Hepatocyte (in vitro differentiated cells): ENCODE measurements at regions not wholly inside any gene's neighbourhood (a gene's known extent, or its start where the extent isn't known, plus 50 kb on each side); places are given as distances from the start of the nearest gene placed in this dataset.
"Not testable (repeated sequence)": the region's sequence is repeated elsewhere in the genome, so short reads cannot be mapped to it uniquely, and the experiment has no call there.

Experiments used
- DNase-seq: peaks from one replicate; pipeline ENCODE4 v3.0.0-alpha.2; 2016; ENCODE audit warnings: low spot score
- H2AFZ ChIP-seq: fragments of 200-600 bp; sonication (generic); 2 replicates; pipeline ENCODE4 v1.6.0; 2016; ENCODE audit warnings: antibody characterized with exemption, mild to moderate bottlenecking
- H3K27ac ChIP-seq: fragments of 200-600 bp; sonication (generic); 2 replicates; pipeline ENCODE4 v1.5.1; 2016; ENCODE audit warnings: mild to moderate bottlenecking
- H3K27me3 ChIP-seq: fragments of 200-600 bp; sonication (generic); 2 replicates; pipeline ENCODE4 v1.6.1; 2016
- H3K36me3 ChIP-seq: fragments of 200-600 bp; sonication (generic); replicated peaks from 2 replicates; pipeline ENCODE4 v1.5.1; 2016; ENCODE audit warnings: low read depth; ENCODE audit not compliant: insufficient read depth
- H3K4me1 ChIP-seq: fragments of 200-600 bp; sonication (generic); 2 replicates; pipeline ENCODE4 v1.5.1; 2016; ENCODE audit warnings: mild to moderate bottlenecking, moderate library complexity; ENCODE audit not compliant: insufficient read depth
- H3K4me2 ChIP-seq: fragments of 200-600 bp; sonication (generic); 2 replicates; pipeline ENCODE4 v1.6.0; 2016
- H3K4me3 ChIP-seq: fragments of 200-600 bp; sonication (generic); 2 replicates; pipeline ENCODE4 v1.5.1; 2016; ENCODE audit warnings: mild to moderate bottlenecking
- H3K79me2 ChIP-seq: fragments of 200-600 bp; sonication (generic); 2 replicates; pipeline ENCODE4 v1.6.0; 2017; ENCODE audit warnings: mild to moderate bottlenecking
- H3K9me2 ChIP-seq: fragments of 200-600 bp; sonication (generic); replicated peaks from 2 replicates; pipeline ENCODE4 v1.6.0; 2017; ENCODE audit warnings: mild to moderate bottlenecking; ENCODE audit not compliant: insufficient read depth
- H3K9me3 ChIP-seq: fragments of 200-600 bp; sonication (generic); 2 replicates; pipeline ENCODE4 v1.5.1; 2016; ENCODE audit warnings: low read depth, mild to moderate bottlenecking
- H4K20me1 ChIP-seq: fragments of 200-600 bp; sonication (generic); 2 replicates; pipeline ENCODE4 v1.6.0; 2016; ENCODE audit warnings: mild to moderate bottlenecking; ENCODE audit not compliant: insufficient read depth, poor library complexity, severe bottlenecking
- CTCF ChIP-seq: fragments of 200-600 bp; sonication (generic); IDR thresholded peaks from 2 replicates; pipeline ENCODE4 v1.5.1; 2016; ENCODE audit warnings: antibody characterized with exemption, mild to moderate bottlenecking; ENCODE audit not compliant: poor library complexity
- EZH2 ChIP-seq: fragments of 200-600 bp; sonication (generic); IDR thresholded peaks from 2 replicates; pipeline ENCODE4 v1.6.1; 2016; ENCODE audit warnings: antibody characterized with exemption, mild to moderate bottlenecking, borderline replicate concordance
- EZH2phosphoT487 ChIP-seq: fragments of 200-600 bp; sonication (generic); IDR thresholded peaks from one replicate; pipeline ENCODE4 v1.6.1; 2018; ENCODE audit warnings: antibody characterized with exemption, mild to moderate bottlenecking, low read depth, moderate library complexity; ENCODE audit not compliant: unreplicated experiment, severe bottlenecking
- WGBS: methylation state at CpG from one replicate; pipeline ENCODE4 v1.1.6; 2016; ENCODE audit warnings: low lambda C conversion rate; ENCODE audit errors: missing lambda C conversion rate; 5-methylcytosine and 5-hydroxymethylcytosine counted together

- no peaks in the 10 kb centered on the region for H3K4me1 ChIP-seq
- no peaks in the 10 kb centered on the region for H3K9me3 ChIP-seq
- H3K4me3 ChIP-seq, result no peak overlapping the region
- no peaks in the 10 kb centered on the region for H4K20me1 ChIP-seq
- no peaks in the 10 kb centered on the region for H3K36me3 ChIP-seq
- TF ChIP-seq EZH2phosphoT487 (no peak), CTCF (no peak), EZH2 (no peak)
- no peak overlapping the region for H3K4me2 ChIP-seq
- no peaks in the 10 kb centered on the region for H3K27me3 ChIP-seq
- H2AFZ ChIP-seq, result no peak overlapping the region
- no peaks in the 10 kb centered on the region for H3K9me2 ChIP-seq
- no peak for DNase-seq
- no peak overlapping the region for H3K27ac ChIP-seq
- H3K79me2 ChIP-seq, result no peaks in the 10 kb centered on the region
These were observed 95.9 kb upstream of the PRR23C start for GRCh38 chr3:139140553-139140952.

- H3K4me3 ChIP-seq, H3K4me1 ChIP-seq, H3K27me3 ChIP-seq, H3K9me3 ChIP-seq, H2AFZ ChIP-seq, H3K36me3 ChIP-seq, H3K9me2 ChIP-seq, H3K4me2 ChIP-seq, H3K79me2 ChIP-seq, H4K20me1 ChIP-seq, H3K27ac ChIP-seq, DNase-seq: not testable (repeated sequence)
- WGBS, result 75% methylated on average over 4 of the region's 4 CpGs
These were observed 101.3 kb upstream of the PRR23C start for GRCh38 chr3:139145980-139146379.

GRCh38 chr3:139151530-139151929 lies 106.8 kb upstream of the PRR23C start:
- Histone ChIP-seq H3K27me3 (no peaks in the 10 kb centered on the region), H3K9me2 (no peaks in the 10 kb centered on the region), H3K4me2 (no peak overlapping the region), H4K20me1 (no peaks in the 10 kb centered on the region), H3K79me2 (no peaks in the 10 kb centered on the region), H3K9me3 (no peaks in the 10 kb centered on the region), H3K4me3 (no peak overlapping the region), H3K4me1 (no peaks in the 10 kb centered on the region), H3K27ac (no peak overlapping the region), H2AFZ (no peak overlapping the region), H3K36me3 (no peaks in the 10 kb centered on the region)
- no peak for DNase-seq
- 90% methylated on average over 1 of the region's 1 CpG for WGBS
- TF ChIP-seq EZH2phosphoT487 (no peak), EZH2 (no peak), CTCF (no peak)

GRCh38 chr3:139153434-139153833 lies 108.7 kb upstream of the PRR23C start:
- not testable (repeated sequence) for H3K4me3 ChIP-seq, H3K79me2 ChIP-seq, DNase-seq, H3K27ac ChIP-seq, H3K36me3 ChIP-seq, H4K20me1 ChIP-seq, H3K27me3 ChIP-seq, H3K4me2 ChIP-seq, H3K4me1 ChIP-seq, H3K9me3 ChIP-seq, H2AFZ ChIP-seq, H3K9me2 ChIP-seq
